Tibial nerve (tissue), 4 donors: ENCODE measurements at regions not wholly inside any gene's neighbourhood (a gene's known extent, or its start where the extent isn't known, plus 50 kb on each side); places are given as distances from the start of the nearest gene placed in this dataset.

Experiments
- DNase-seq, 2 donors: peaks; one replicate each; pipeline ENCODE4 v3.0.0-alpha.2; 2019; ENCODE audit warnings: low spot score in 2 of 2
- H3K27ac ChIP-seq, 4 donors: fragments of 200-600 bp; sonication (generic) in 3 of 4; one replicate each; pipeline ENCODE4 v1.5.1; 2017 to 2019; ENCODE audit warnings: mild to moderate bottlenecking in 1 of 4
- H3K27me3 ChIP-seq, 2 donors: fragments of 200-600 bp; sonication (generic) in 1 of 2; one replicate each; pipeline versions ENCODE4 v1.5.1 to v1.6.0; 2017 to 2019
- H3K36me3 ChIP-seq, 3 donors: fragments of 200-600 bp; sonication (generic); one replicate each; pipeline ENCODE4 v1.5.1; 2018 to 2019
- H3K4me1 ChIP-seq, 4 donors: fragments of 200-600 bp; sonication (generic) in 3 of 4; one replicate each; pipeline ENCODE4 v1.5.1; 2017 to 2019
- H3K4me3 ChIP-seq, 4 donors: fragments of 200-600 bp; sonication (generic) in 3 of 4; one replicate each; pipeline ENCODE4 v1.5.1; 2017 to 2019; ENCODE audit warnings: mild to moderate bottlenecking in 1 of 4, moderate library complexity in 1 of 4
- H3K9me3 ChIP-seq, 4 donors: fragments of 200-600 bp; sonication (generic) in 3 of 4; one replicate each; pipeline ENCODE4 v1.5.1; 2017 to 2019
- EP300 ChIP-seq, 2 donors: sonication (generic); formaldehyde crosslinking; IDR thresholded peaks; one replicate each; pipeline ENCODE4 v1.6.1; 2017; ENCODE audit warnings: antibody characterized with exemption in 2 of 2, mild to moderate bottlenecking in 1 of 2
- POLR2A ChIP-seq, 2 donors: fragments of 450-650 bp; IDR thresholded peaks; one replicate each; pipeline ENCODE4 v1.6.1; 2017; ENCODE audit warnings: antibody characterized with exemption in 2 of 2, mild to moderate bottlenecking in 2 of 2, moderate library complexity in 2 of 2
- WGBS, 2 donors: methylation state at CpG; one replicate each; pipeline ENCODE4 v1.1.5; 2018; 5-methylcytosine and 5-hydroxymethylcytosine counted together
- TF ChIP-seq, protein P1 (sequence below), 5 experiments: fragments of 200-600 bp in 3 of 5; fragments of 450-650 bp in 2 of 5; sonication (generic) in 3 of 5; IDR thresholded peaks; one replicate each; pipeline ENCODE4 v1.5.1; 2016 to 2019; ENCODE audit warnings: antibody characterized with exemption in 5 of 5, mild to moderate bottlenecking in 3 of 5, moderate library complexity in 2 of 5

DNA sequence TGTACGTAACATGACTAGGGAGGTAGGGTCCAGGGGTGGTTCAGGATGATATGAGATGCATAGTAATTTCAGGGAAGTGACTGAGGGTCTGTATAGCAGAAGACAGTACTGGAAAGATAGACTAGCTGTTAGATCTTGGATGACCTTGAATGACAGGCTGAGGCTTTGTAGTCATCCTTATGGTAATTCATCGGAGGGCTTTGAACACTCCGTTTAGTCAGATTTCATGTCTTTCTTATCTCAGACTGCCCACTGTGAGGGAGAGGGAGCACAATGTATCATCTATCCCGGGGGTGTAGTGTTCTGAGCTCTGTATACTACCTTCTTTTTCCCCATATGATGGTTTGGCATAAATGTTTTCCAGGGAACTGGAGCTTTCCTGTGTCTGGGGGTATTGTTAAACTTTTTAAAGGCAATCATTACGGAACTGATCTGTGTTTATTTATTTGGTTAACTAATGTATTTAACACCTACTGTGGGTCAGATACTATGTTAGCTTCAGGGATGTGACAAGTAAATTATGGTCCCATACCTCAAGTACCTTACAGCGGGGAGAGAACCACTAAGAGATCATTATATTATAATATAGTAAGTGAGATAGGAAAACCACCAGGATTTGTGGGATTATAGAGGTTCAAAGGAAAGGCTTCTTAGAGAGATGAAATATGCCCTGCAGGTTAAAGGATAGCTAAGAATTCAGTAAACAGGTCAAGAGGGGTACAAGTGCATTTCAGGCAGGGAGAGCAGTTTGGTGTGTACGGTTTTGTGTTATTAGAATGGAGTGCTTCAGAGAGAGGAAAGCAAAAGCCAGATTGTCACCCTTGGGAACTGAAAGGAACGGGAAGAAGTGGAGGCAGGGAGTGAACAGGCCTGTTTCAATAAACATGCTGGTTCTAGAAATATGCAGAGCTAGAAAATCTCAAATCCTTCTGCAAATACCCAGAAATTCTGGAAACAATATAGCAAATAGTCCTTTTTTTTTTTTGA, 164.8 kb upstream of the KL start:
- Histone ChIP-seq H3K27me3 (no peaks in the 10 kb centered on the region), H3K4me1 (peaks cover 0 to 30% (median 0%) of the 10 kb centered on the region in 4 donors), H3K36me3 (no peaks in the 10 kb centered on the region), H3K9me3 (no peaks in the 10 kb centered on the region), H3K27ac (peak overlapping the region in 3 of 4 donors; percentile 38 to 49 (median 42)), H3K4me3 (no peak overlapping the region)
- peak in 1 of 2 donors; percentile 30 for DNase-seq
- TF ChIP-seq EP300 (IDR thresholded peaks at IDR 0.05) (no peak), POLR2A (IDR thresholded peaks at IDR 0.05) (no peak)
- TF ChIP-seq, protein P1, sequence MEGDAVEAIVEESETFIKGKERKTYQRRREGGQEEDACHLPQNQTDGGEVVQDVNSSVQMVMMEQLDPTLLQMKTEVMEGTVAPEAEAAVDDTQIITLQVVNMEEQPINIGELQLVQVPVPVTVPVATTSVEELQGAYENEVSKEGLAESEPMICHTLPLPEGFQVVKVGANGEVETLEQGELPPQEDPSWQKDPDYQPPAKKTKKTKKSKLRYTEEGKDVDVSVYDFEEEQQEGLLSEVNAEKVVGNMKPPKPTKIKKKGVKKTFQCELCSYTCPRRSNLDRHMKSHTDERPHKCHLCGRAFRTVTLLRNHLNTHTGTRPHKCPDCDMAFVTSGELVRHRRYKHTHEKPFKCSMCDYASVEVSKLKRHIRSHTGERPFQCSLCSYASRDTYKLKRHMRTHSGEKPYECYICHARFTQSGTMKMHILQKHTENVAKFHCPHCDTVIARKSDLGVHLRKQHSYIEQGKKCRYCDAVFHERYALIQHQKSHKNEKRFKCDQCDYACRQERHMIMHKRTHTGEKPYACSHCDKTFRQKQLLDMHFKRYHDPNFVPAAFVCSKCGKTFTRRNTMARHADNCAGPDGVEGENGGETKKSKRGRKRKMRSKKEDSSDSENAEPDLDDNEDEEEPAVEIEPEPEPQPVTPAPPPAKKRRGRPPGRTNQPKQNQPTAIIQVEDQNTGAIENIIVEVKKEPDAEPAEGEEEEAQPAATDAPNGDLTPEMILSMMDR (IDR thresholded peaks at IDR 0.05) = no peak
- 62 to 63% methylated on average over 8 of the region's 8 CpGs for WGBS, 2 donors

DNA sequence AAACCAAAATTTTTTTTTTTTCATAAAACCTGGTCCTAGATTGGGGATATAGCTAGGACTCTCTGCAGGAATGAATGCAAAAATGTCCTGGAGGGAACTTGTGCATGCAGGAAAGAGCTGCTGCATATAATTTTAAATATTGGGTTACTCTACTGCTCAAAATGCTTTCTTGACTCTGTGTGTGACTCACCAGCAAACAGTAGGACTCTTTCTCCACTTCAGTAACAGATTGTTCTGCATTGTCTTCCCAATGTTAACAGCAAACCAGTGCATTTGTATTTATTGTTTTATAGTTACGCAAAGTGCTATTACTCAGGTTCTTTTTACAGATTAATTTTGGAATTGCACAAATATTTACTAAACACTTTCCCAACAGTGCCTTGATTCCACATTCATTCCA, 163.7 kb upstream of the KL start:
- WGBS, 2 donors = 27 to 58% methylated on average over 1 of the region's 1 CpG
- peaks cover 0 to 30% (median 0%) of the 10 kb centered on the region in 4 donors for H3K4me1 ChIP-seq
- H3K27me3 ChIP-seq = no peaks in the 10 kb centered on the region
- peak overlapping the region in 3 of 4 donors; percentile 13 to 49 (median 42) for H3K27ac ChIP-seq
- TF ChIP-seq, protein P1 (IDR thresholded peaks at IDR 0.05) = no peak
- TF ChIP-seq EP300 (IDR thresholded peaks at IDR 0.05) (no peak), POLR2A (IDR thresholded peaks at IDR 0.05) (no peak)
- no peaks in the 10 kb centered on the region for H3K9me3 ChIP-seq
- H3K4me3 ChIP-seq = no peak overlapping the region
- no peaks in the 10 kb centered on the region for H3K36me3 ChIP-seq
- DNase-seq = no peak

DNA sequence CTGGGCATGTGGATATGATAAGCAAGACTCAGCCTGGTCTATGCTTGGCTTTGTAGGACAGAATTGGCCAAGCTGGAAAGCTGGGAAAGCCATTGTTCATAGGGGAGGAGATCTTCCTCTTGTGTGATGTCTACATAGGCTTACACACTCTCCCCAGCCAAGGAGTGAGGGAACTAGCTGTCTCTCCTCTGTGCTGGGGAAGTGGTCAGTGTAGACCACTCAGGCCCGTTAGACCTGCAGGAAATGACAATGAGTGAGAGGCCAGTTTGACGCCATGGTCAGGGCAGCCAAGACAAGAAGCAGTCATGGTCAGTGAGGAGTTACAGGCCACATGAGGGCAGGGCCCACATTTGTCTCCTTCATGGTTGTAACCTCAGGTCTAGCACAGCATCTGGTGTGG, 159.1 kb upstream of the KL start:
- Histone ChIP-seq H3K36me3 (no peaks in the 10 kb centered on the region), H3K4me1 (peaks cover 0 to 7% (median 0%) of the 10 kb centered on the region in 4 donors), H3K4me3 (no peak overlapping the region), H3K27ac (no peak overlapping the region), H3K9me3 (peaks cover 0 to 16% (median 0%) of the 10 kb centered on the region in 4 donors), H3K27me3 (no peaks in the 10 kb centered on the region)
- TF ChIP-seq POLR2A (IDR thresholded peaks at IDR 0.05) (no peak), EP300 (IDR thresholded peaks at IDR 0.05) (no peak)
- TF ChIP-seq, protein P1 (IDR thresholded peaks at IDR 0.05) = no peak
- 83 to 100% methylated on average over 1 to 2 of the region's 2 CpGs for WGBS, 2 donors
- no peak for DNase-seq

DNA sequence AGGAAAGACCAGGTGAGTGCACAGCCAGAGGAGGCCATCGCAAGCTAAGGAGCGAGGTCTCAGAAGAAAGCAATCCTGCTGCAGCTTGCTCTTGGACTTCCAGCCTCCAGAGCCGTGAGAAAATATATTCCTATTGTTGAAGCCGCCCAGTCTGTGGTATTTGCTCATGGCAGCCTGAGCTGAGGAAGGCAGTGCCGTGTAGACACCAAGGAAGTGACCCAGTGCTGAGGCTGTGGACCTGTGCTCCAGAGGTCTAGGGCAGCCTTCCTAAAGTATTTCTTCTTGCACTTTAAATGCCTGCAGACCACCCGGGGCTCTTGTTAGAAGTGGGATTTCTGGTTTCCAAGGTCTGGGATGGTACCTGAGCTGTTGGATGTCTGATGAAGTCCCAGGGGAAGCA, 158.5 kb upstream of the KL start:
- 90 to 92% methylated on average over 6 of the region's 6 CpGs for WGBS, 2 donors
- no peak overlapping the region for H3K27ac ChIP-seq
- H3K9me3 ChIP-seq = peaks cover 0 to 18% (median 0%) of the 10 kb centered on the region in 4 donors
- peaks cover 0 to 1% (median 0%) of the 10 kb centered on the region in 4 donors for H3K4me1 ChIP-seq
- DNase-seq = no peak
- TF ChIP-seq, protein P1 (IDR thresholded peaks at IDR 0.05) = no peak
- TF ChIP-seq EP300 (IDR thresholded peaks at IDR 0.05) (no peak), POLR2A (IDR thresholded peaks at IDR 0.05) (no peak)
- no peaks in the 10 kb centered on the region for H3K36me3 ChIP-seq
- no peaks in the 10 kb centered on the region for H3K27me3 ChIP-seq
- no peak overlapping the region for H3K4me3 ChIP-seq

DNA sequence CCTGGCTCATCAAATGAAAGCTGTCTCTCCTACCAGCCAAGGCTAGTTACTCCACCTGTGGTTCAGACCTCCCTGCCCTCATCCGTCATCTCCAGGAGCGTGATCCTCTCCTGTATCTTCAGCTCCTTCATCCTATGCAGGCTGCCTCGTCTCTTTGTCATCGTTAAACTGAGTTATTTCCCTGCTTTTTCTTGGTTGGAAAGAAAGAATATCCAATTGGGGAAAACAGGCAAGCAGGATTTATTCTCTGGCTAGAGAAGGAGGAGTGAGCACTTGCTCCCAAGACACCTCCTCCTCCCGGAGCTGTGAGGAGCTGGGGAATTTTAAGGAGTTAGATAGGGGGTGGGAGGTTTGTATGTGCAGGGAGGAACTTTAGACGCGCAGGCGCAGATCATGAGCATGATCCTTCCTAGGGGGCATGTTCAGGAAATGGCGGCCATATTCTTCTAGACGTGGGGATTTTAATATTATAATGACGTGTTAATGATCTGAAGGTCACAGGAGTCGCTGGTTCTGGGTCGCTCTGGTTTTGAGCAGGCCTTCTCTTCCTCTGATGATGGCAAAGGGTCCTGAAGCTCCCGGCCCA, 156.4 kb upstream of the KL start:
- Histone ChIP-seq H3K4me1 (no peaks in the 10 kb centered on the region), H3K27me3 (no peaks in the 10 kb centered on the region), H3K4me3 (no peak overlapping the region), H3K27ac (no peak overlapping the region), H3K9me3 (peaks cover 0 to 18% (median 0%) of the 10 kb centered on the region in 4 donors), H3K36me3 (no peaks in the 10 kb centered on the region)
- WGBS, 2 donors = 87 to 89% methylated on average over 14 of the region's 14 CpGs
- TF ChIP-seq POLR2A (IDR thresholded peaks at IDR 0.05) = no peak
- no peak for TF ChIP-seq EP300 (IDR thresholded peaks at IDR 0.05)
- TF ChIP-seq, protein P1 (IDR thresholded peaks at IDR 0.05) = no peak
- no peak for DNase-seq
